BJ (cell line): ENCODE measurements at regions not wholly inside any gene's neighbourhood (a gene's known extent, or its start where the extent isn't known, plus 50 kb on each side); places are given as distances from the start of the nearest gene placed in this dataset.
"Not testable (repeated sequence)": the region's sequence is repeated elsewhere in the genome, so short reads cannot be mapped to it uniquely, and the experiment has no call there.

Source experiments
- CTCF ChIA-PET: fragments of 350-600 bp; formaldehyde crosslinking; extraction: SDS; loops from one replicate; lab custom pipeline; 2021; ENCODE audit warnings: antibody characterized with exemption, inconsistent platforms; lab: Yijun Ruan, JAX
- POLR2A ChIA-PET: fragments of 300-600 bp; sonication (Branson Sonifier 250); formaldehyde crosslinking; extraction: SDS; loops from one replicate; lab custom pipeline; 2021; ENCODE audit warnings: antibody characterized with exemption; lab: Charles Lee
- DNase-seq: peaks from one replicate; pipeline ENCODE4 v3.0.0-alpha.2; 2011; ENCODE audit warnings: low read depth
- H3K27me3 ChIP-seq: 2 replicates; pipeline ENCODE4 v1.6.0; 2011; ENCODE audit warnings: low read length; ENCODE audit not compliant: control insufficient read depth, insufficient read depth
- H3K36me3 ChIP-seq: 2 replicates; pipeline ENCODE4 v1.5.1; 2011; ENCODE audit warnings: low read length; ENCODE audit not compliant: control insufficient read depth, insufficient read depth
- H3K4me3 ChIP-seq: 2 replicates; pipeline ENCODE4 v1.5.1; 2011; ENCODE audit warnings: low read depth, mild to moderate bottlenecking, control low read depth, low read length
- TF ChIP-seq, protein P1 (sequence below): IDR thresholded peaks from 2 replicates; pipeline ENCODE4 v1.5.1; 2011; ENCODE audit warnings: low read depth, mild to moderate bottlenecking, control low read depth, inconsistent platforms, low read length, moderate library complexity; ENCODE audit not compliant: insufficient read depth

DNA sequence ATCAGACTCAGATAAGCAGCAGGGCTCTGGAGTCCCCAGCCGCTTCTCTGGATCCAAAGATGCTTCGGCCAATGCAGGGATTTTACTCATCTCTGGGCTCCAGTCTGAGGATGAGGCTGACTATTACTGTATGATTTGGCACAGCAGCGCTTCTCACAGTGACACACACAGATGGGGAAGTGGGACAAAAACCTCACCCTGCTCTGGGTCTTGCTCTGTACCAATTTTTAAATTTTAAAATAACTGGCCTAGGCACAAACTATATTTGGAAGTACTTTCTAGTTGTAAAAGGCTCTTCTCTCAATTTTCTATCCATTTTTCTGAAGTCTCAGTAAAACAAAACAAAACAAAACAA, 131.7 kb downstream of the VPREB1 start:
- Histone ChIP-seq H3K36me3 (no peaks in the 10 kb centered on the region), H3K4me3 (no peak overlapping the region), H3K27me3 (no peaks in the 10 kb centered on the region; the same call in none of the 2 replicates)
- DNase-seq = no peak
- TF ChIP-seq, protein P1, sequence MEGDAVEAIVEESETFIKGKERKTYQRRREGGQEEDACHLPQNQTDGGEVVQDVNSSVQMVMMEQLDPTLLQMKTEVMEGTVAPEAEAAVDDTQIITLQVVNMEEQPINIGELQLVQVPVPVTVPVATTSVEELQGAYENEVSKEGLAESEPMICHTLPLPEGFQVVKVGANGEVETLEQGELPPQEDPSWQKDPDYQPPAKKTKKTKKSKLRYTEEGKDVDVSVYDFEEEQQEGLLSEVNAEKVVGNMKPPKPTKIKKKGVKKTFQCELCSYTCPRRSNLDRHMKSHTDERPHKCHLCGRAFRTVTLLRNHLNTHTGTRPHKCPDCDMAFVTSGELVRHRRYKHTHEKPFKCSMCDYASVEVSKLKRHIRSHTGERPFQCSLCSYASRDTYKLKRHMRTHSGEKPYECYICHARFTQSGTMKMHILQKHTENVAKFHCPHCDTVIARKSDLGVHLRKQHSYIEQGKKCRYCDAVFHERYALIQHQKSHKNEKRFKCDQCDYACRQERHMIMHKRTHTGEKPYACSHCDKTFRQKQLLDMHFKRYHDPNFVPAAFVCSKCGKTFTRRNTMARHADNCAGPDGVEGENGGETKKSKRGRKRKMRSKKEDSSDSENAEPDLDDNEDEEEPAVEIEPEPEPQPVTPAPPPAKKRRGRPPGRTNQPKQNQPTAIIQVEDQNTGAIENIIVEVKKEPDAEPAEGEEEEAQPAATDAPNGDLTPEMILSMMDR = no peak
- CTCF ChIA-PET = interaction anchor here (1.7 kb wide), 1 partner anchor 20 kb away, joined by 4 read pairs; no protein-coding TSS in a partner anchor
- POLR2A ChIA-PET = no interaction called here

DNA sequence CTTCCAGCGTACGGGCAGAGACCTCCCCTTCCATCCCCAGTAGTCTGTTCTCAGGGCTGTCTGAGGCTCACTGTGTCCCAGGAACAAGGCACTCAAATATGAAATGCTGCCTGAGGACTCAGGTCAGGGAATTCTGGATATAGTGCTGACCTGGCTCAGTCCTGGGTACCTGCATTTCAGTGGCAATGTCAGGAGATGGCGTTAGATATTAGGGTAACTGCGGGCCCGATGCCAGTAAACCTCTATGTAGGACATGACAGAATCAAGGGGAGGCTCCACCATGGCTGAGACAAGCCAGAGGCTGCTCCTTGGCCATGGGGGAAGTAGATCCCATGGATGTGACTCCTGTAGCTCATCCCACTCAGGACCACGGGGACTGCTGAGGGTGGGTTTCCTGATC, 131.7 kb downstream of the ZNF280B start:
- DNase-seq, POLR2A ChIA-PET, H3K36me3 ChIP-seq, H3K27me3 ChIP-seq, CTCF ChIA-PET, H3K4me3 ChIP-seq: not testable (repeated sequence)

DNA sequence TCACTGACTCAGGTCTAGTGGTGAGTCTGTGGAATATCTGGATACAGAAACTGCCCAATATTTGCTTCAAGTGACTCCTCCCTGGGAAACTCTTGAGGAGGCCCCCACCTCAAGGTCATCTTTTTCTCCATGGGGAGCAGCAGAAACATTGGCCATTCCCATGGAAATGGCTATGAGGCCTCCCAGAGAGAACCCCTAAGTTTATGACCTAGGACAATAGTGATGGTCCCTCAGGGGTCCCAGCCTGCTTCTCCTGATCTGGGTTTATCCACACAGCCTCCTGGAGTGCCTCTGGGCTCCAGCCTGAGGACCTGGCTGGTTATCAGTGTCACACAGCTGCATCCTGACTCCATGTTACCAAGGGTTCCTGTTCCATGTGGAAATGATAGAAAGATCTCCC, 131.2 kb downstream of the ZNF280B start:
- ChIA-PET POLR2A (no interaction called here), CTCF (no interaction called here)
- no peak for DNase-seq
- TF ChIP-seq, protein P1 = no peak
- Histone ChIP-seq H3K4me3 (no peak overlapping the region), H3K27me3 (no peaks in the 10 kb centered on the region; the same call in none of the 2 replicates), H3K36me3 (no peaks in the 10 kb centered on the region)

DNA sequence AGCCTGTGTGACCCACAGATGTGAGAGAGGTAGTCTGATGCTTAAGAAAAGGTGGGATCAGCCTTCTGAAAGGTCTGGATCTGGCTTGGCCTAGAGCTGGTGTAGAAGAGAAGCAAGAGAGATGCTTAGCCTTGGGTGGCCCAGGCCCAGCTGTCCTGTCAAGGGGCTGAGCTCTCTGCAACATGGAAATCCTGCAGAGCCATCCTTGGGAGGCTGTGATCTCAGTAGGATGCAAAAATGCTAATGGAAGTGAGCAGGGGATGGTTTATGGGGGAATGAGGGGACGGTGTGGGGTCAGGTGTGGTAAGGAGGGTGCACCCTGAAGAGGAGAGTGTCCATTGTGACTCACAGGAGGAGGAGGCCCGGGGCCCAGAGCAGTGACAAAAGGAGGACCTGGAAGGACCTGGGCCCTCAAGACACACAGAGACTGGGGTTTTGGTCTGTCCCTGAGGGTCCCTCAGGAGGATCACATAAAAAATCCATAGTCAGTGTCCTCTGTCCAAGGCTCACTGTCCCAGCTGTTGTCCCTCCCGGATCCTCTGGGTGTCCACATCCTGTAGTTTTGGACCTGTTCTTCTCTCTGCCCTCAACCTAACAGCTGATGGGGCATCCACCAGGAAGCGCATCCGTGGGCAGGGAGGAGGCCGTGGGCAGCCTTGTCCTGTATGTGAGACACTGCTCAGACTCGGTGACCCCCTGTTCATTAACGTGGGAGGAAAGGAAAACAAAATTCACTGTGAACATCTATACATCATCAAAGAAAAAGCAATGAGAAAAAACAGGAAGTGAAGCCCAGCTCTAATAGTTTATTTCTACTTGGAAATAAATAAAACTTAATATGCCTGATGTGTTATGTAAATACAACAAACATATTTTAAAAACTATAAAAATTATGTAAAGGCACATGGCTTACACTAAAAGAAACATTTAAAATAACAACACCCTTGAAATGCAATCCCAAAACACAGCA, 129.8 kb downstream of the ZNF280B start:
- H3K36me3 ChIP-seq = no peaks in the 10 kb centered on the region
- no peak for DNase-seq
- CTCF ChIA-PET = interaction anchor here (0.6 kb wide), 1 partner anchor 149 kb away, joined by 3 read pairs; no protein-coding TSS in a partner anchor
- POLR2A ChIA-PET = no interaction called here
- H3K27me3 ChIP-seq = no peaks in the 10 kb centered on the region; the same call in none of the 2 replicates
- TF ChIP-seq, protein P1 = no peak
- no peak overlapping the region for H3K4me3 ChIP-seq

DNA sequence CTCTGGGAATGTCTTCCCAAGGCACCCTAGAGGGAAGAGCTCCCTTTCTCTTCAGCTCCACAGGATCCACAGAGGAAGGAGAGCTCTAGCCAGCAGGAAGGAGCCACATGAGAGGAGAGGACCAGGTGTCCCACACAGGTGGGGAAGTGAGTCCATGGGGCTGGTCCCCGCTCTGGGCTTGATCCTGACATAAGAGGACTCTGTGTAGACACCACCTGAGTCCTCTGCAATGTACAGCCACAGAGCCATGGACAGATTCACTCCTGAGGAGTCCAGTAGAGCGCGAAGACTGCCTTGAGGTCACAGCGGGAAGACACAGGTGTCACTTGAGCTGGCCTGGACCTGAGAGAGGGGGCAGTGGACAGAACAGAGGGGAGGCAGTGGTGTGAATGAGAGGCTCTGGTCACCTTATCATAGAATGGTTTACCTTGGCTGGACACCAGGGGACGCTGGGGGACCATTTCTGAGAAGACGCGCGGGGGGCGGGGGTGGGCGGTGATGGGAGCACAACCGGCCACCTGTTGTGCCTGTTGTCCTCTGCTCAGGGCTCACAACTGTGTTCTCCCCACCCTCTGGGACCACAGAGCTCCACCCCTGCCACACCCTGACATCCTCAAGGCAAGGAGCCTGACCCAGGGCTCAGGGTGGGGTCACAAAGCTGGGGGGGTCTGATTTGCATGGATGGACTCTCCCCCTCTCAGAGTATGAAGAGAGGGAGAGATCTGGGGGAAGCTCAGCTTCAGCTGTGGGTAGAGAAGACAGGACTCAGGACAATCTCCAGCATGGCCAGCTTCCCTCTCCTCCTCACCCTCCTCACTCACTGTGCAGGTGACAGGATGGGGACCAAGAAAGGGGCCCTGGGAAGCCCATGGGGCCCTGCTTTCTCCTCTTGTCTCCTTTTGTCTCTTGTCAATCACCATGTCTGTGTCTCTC, 128.2 kb downstream of the ZNF280B start:
- DNase-seq = no peak
- POLR2A ChIA-PET = no interaction called here
- CTCF ChIA-PET = no interaction called here

DNA sequence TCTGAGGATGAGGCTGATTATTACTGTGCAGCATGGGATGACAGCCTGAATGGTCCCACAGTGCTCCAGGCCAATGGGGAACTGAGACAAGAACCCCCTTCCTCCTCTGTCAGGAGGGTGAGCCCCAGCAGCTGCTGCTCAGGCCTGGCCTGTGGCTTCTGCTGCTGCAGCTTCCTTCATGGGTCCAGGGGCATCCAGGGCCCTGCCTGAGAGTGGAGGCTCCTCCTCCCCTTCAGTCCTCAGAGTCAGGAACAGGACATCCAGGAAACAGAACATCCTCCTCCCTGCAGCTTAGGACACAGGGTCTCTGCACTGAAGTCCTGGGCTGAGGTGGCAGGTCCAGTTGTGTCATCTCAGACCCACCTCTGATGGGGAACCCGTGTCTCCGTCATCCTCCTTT, 127.2 kb downstream of the ZNF280B start:
- DNase-seq, H3K27me3 ChIP-seq, POLR2A ChIA-PET, H3K4me3 ChIP-seq, H3K36me3 ChIP-seq, CTCF ChIA-PET: not testable (repeated sequence)

More for the DNA sequence above, 128.2 kb downstream of the ZNF280B start:
- Histone ChIP-seq H3K27me3 (no peaks in the 10 kb centered on the region; the same call in none of the 2 replicates), H3K4me3 (no peak overlapping the region), H3K36me3 (no peaks in the 10 kb centered on the region)
- TF ChIP-seq, protein P1 = no peak
